ENCODE measurements at regions not wholly inside any gene's neighbourhood (a gene's known extent, or its start where the extent isn't known, plus 50 kb on each side); places are given as distances from the start of the nearest gene placed in this dataset.

DNA sequence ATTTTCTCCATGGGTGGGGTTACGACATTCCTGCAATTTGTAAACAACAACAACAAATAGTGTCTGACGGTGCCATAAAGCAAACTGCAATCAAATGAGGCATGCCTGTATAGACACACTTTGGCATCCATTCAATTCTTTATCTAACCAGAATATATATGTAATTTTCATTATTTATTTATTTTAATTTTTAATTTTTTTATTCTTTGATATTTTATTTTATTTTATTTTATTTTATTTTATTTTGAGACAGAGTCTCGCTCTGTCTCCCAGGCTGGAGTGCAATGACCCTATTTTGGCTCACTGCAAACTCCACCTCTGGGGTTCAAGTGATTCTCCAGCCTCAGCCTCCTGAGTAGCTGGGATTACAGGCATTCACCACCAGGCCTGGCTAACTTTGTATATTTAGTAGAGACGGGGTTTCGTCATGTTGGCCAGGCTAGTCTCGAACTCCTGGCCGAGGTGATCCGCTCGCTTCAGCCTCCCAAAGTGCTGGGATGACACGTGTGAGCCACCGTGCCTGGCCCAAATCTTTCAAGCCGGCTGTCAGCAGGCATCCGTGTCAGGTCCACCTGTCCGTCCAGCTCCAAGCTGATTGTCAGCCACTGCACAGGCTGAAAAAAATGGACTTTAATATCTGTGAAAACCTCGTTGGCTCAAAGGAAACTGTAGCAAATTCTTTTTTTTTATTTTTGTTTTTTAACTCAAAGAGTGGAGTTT lies 200.8 kb downstream of the ASMT start:
- TF ChIP-seq, protein P1, sequence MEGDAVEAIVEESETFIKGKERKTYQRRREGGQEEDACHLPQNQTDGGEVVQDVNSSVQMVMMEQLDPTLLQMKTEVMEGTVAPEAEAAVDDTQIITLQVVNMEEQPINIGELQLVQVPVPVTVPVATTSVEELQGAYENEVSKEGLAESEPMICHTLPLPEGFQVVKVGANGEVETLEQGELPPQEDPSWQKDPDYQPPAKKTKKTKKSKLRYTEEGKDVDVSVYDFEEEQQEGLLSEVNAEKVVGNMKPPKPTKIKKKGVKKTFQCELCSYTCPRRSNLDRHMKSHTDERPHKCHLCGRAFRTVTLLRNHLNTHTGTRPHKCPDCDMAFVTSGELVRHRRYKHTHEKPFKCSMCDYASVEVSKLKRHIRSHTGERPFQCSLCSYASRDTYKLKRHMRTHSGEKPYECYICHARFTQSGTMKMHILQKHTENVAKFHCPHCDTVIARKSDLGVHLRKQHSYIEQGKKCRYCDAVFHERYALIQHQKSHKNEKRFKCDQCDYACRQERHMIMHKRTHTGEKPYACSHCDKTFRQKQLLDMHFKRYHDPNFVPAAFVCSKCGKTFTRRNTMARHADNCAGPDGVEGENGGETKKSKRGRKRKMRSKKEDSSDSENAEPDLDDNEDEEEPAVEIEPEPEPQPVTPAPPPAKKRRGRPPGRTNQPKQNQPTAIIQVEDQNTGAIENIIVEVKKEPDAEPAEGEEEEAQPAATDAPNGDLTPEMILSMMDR (IDR thresholded peaks at IDR 0.05), result no peak
- TF ChIP-seq EZH2 (IDR thresholded peaks at IDR 0.05; ENCODE audit: borderline replicate concordance, insufficient read depth, low read depth, low read length, poor library complexity, severe bottlenecking), result no peak
